ENCODE measurements at regions not wholly inside any gene's neighbourhood (a gene's known extent, or its start where the extent isn't known, plus 50 kb on each side); places are given as distances from the start of the nearest gene placed in this dataset.

- H3K9ac ChIP-seq (replicated peaks; ENCODE audit: extremely low read depth, insufficient read depth, low read length), result no peak overlapping the region
- intact Hi-C loops (cut with micrococcal nuclease) (no loop called here), dilution Hi-C loops (cut with MboI; ENCODE audit: extremely low pct_ligation_motif_present, low sequenced_read_pairs) (no loop called here)
- H3K4me1 ChIP-seq (ENCODE audit: control insufficient read depth, extremely low read depth, insufficient read depth, low read length), result no peaks in the 10 kb centered on the region
- H3K9me3 ChIP-seq (replicated peaks; ENCODE audit: control insufficient read depth, insufficient read depth, low read length), result no peaks in the 10 kb centered on the region
- H3K4me3 ChIP-seq (replicated peaks in 1 of 3; ENCODE audit: insufficient read depth in 1 of 3, low read depth in 1 of 3, low read length in 3 of 3), result no peak overlapping the region
- no peak for TF ChIP-seq EZH2 (IDR thresholded peaks at IDR 0.05; ENCODE audit: borderline replicate concordance, low read depth, low read length, severe bottlenecking)
- no peak for TF ChIP-seq POLR2A (IDR thresholded peaks at IDR 0.05; ENCODE audit: low read depth, low read length)
- TF ChIP-seq MAX (IDR thresholded peaks at IDR 0.05; ENCODE audit: insufficient read depth, insufficient read length), result no peak
- no peak for TF ChIP-seq CTCF (IDR thresholded peaks at IDR 0.05; ENCODE audit: extremely low read depth in 1 of 2, insufficient read depth in 1 of 2, low read depth in 1 of 2, low read length in 2 of 2)
- TF ChIP-seq JUN (IDR thresholded peaks at IDR 0.05; ENCODE audit: borderline replicate concordance, insufficient read depth, insufficient read length, low read depth), result no peak
- no peak for TF ChIP-seq FOS (IDR thresholded peaks at IDR 0.05; ENCODE audit: borderline replicate concordance, insufficient read depth, low read length)
- TF ChIP-seq GATA2 (IDR thresholded peaks at IDR 0.05; ENCODE audit: insufficient read depth, insufficient read length, low read depth, low read length), result no peak
- no peak overlapping the region for H3K4me2 ChIP-seq (ENCODE audit: insufficient read depth, low read length)
- H3K36me3 ChIP-seq (ENCODE audit: control insufficient read depth in 2 of 2, extremely low read depth in 1 of 2, insufficient read depth in 2 of 2, low read length in 2 of 2), result no peaks in the 10 kb centered on the region
- no peak for DNase-seq (ENCODE audit: low read depth, low spot score)
- POLR2A ChIA-PET, result no interaction called here
- H3K9me1 ChIP-seq (replicated peaks; ENCODE audit: control insufficient read depth, extremely low read depth, insufficient read depth, low read length), result no peaks in the 10 kb centered on the region
- H3K27me3 ChIP-seq (ENCODE audit: control insufficient read depth in 2 of 2, insufficient read depth in 2 of 2, low read length in 2 of 2), result peaks cover 1 to 5% of the 10 kb centered on the region in 2 experiments
- FAIRE-seq, result no peak
- no TSS peak for BruUV-seq (replicated peaks)
- H3K27ac ChIP-seq (ENCODE audit: insufficient read depth, low read depth, low read length), result no peak overlapping the region
- no peak overlapping the region for H2AFZ ChIP-seq (ENCODE audit: low read depth, low read length)
- no peaks in the 10 kb centered on the region for H3K79me2 ChIP-seq (ENCODE audit: control insufficient read depth, insufficient read depth, low read length)
- CTCF ChIA-PET, result no interaction called here
- no peaks in the 10 kb centered on the region for H4K20me1 ChIP-seq (replicated peaks; ENCODE audit: control insufficient read depth, extremely low read depth, insufficient read depth, low read length)
Measured at GRCh38 chr14:26172396-26172795, 425.4 kb downstream of the NOVA1 start.
